IMR-90 (cell line): ENCODE measurements at regions not wholly inside any gene's neighbourhood (a gene's known extent, or its start where the extent isn't known, plus 50 kb on each side); places are given as distances from the start of the nearest gene placed in this dataset.

Experiments used
- BHLHE40 ChIP-seq: fragments of 150-350 bp; IDR thresholded peaks from 2 replicates; pipeline ENCODE4 v1.6.1; 2016; ENCODE audit warnings: mild to moderate bottlenecking, low read depth, low read length
- FOS ChIP-seq: fragments of 150-350 bp; IDR thresholded peaks from 2 replicates; pipeline ENCODE4 v1.6.1; 2016; ENCODE audit warnings: low read depth, low read length
- RCOR1 ChIP-seq: IDR thresholded peaks from 2 replicates; pipeline ENCODE4 v1.6.1; 2012; ENCODE audit warnings: mild to moderate bottlenecking, low read length, improper control_type of control experiment; ENCODE audit not compliant: insufficient replicate concordance
- TF ChIP-seq, protein P1 (sequence below): conservative IDR thresholded peaks from 2 replicates; pipeline ENCODE4 v1.5.1; 2012; ENCODE audit warnings: mild to moderate bottlenecking, low read depth, low read length, improper control_type of control experiment
- TF ChIP-seq, protein P2 (sequence below): fragments of 150-350 bp; IDR thresholded peaks from 2 replicates; pipeline ENCODE4 v1.6.1; 2016; ENCODE audit warnings: low read depth, mild to moderate bottlenecking, low read length, moderate library complexity, borderline replicate concordance

DNA sequence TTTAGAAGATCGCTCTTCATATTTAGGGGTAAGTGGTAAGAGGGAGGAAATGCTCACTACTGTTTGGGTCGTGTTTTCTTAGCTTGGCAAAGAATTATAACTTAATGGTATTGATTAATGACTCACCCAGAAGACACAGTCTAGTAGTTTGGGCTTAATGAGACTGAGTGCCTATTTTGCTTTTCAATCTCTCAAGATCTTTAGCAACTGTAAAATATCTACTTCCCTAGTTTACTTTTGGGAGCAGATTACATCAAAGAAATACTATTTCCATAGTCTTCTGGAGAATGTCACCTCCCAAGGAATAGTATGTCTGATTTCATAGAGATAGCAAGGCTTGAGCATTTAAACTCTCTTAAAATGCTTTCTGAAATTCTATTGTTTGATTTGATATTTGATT is 100.5 kb upstream of the SLC25A13 start:
- TF ChIP-seq, protein P1, sequence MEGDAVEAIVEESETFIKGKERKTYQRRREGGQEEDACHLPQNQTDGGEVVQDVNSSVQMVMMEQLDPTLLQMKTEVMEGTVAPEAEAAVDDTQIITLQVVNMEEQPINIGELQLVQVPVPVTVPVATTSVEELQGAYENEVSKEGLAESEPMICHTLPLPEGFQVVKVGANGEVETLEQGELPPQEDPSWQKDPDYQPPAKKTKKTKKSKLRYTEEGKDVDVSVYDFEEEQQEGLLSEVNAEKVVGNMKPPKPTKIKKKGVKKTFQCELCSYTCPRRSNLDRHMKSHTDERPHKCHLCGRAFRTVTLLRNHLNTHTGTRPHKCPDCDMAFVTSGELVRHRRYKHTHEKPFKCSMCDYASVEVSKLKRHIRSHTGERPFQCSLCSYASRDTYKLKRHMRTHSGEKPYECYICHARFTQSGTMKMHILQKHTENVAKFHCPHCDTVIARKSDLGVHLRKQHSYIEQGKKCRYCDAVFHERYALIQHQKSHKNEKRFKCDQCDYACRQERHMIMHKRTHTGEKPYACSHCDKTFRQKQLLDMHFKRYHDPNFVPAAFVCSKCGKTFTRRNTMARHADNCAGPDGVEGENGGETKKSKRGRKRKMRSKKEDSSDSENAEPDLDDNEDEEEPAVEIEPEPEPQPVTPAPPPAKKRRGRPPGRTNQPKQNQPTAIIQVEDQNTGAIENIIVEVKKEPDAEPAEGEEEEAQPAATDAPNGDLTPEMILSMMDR, result no peak
- no peak for TF ChIP-seq BHLHE40
- TF ChIP-seq, protein P2, sequence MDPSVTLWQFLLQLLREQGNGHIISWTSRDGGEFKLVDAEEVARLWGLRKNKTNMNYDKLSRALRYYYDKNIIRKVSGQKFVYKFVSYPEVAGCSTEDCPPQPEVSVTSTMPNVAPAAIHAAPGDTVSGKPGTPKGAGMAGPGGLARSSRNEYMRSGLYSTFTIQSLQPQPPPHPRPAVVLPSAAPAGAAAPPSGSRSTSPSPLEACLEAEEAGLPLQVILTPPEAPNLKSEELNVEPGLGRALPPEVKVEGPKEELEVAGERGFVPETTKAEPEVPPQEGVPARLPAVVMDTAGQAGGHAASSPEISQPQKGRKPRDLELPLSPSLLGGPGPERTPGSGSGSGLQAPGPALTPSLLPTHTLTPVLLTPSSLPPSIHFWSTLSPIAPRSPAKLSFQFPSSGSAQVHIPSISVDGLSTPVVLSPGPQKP, result no peak
- no peak for TF ChIP-seq FOS
- no peak for TF ChIP-seq RCOR1
